ENCODE measurements at regions not wholly inside any gene's neighbourhood (a gene's known extent, or its start where the extent isn't known, plus 50 kb on each side); places are given as distances from the start of the nearest gene placed in this dataset.

DNA sequence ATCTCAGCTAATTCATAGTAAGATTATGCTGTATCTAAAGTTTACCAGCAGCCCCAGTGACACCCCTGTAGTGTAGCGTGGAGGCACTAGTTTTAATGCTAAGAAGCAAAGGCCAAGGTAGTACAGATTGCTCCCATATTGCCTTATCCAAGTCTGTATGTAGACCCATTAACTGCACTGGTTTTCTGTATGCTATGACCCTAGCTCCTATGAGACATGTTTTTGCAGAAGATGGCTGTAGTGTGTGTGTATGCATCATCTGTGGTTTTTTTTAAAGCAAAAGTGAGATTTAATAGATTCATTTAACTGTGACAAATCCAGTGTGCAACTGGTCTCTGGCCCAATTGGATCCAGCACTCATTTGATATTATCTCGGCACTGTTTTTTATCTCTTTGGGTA lies 86.5 kb downstream of the HAUS1 start (continued):
- TF ChIP-seq ZNF317 (CRISPR knock-in tag; IDR thresholded peaks at IDR 0.05; ENCODE audit: borderline replicate concordance, low read depth) (no peak), ERG (CRISPR knock-in tag; IDR thresholded peaks at IDR 0.05) (no peak)

DNA sequence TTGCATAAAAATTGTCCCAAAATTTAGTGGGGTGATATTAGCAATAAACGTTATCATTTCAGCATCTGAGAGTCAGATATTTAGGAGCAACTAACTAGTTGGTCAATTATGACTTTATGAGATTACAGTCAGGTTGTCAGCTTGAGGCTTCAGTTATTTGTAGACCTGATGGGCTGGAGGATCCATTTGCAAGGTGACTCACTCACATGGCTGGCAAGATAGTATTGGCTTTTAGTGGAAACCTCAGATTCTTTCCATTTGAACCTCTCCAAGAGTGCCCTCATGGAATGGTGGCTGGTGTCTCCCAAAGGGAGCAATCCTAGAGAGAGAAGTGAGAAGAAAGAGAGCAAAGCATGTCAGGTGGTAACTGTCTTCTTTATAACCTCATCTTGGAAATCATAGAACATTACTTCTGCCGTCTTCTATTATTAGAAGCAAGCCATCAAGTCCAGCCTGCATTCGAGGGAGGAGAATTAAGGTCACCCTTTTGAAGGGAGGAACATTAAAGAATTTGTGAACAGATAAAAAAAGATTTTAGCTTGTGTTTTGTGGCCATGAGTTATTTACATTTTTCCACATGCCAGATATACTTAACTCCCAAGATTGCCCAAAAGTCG lies 92.5 kb downstream of the HAUS1 start:
- ChIA-PET CTCF (interaction anchor here (0.8 to 1.8 kb wide), 2 partner anchors 23 to 53 kb away, joined by 5 to 9 read pairs; a partner anchor contains a TSS), POLR2A (no interaction called here)
- peaks cover 4% of the 10 kb centered on the region; the same call in 1 of the 2 replicates for H3K36me3 Mint-ChIP-seq
- H3K27ac Mint-ChIP-seq: no peak overlapping the region; the same call in 1 of the 2 replicates
- no peak overlapping the region for H3K4me3 Mint-ChIP-seq
- no peaks in the 10 kb centered on the region for H3K27me3 Mint-ChIP-seq (ENCODE audit: low read depth)
- no peaks in the 10 kb centered on the region for H3K9me3 Mint-ChIP-seq
- peaks cover 11% of the 10 kb centered on the region for H3K4me1 Mint-ChIP-seq
- no peak for ATAC-seq
- no peak for DNase-seq (ENCODE audit: low spot score)
- no peak for TF ChIP-seq CREM (CRISPR knock-in tag; IDR thresholded peaks at IDR 0.05)
- TF ChIP-seq ZNF121 (CRISPR knock-in tag; IDR thresholded peaks at IDR 0.05): no peak
- TF ChIP-seq NR2C2 (CRISPR knock-in tag; IDR thresholded peaks at IDR 0.05): no peak
- no peak for TF ChIP-seq MXD4 (CRISPR knock-in tag; IDR thresholded peaks at IDR 0.05; ENCODE audit: borderline replicate concordance)
- no peak for TF ChIP-seq HMGXB4 (CRISPR knock-in tag; IDR thresholded peaks at IDR 0.05)
- TF ChIP-seq ZNF232 (CRISPR knock-in tag; IDR thresholded peaks at IDR 0.05): no peak
- TF ChIP-seq OVOL2 (CRISPR knock-in tag; IDR thresholded peaks at IDR 0.05; ENCODE audit: borderline replicate concordance): no peak
- no peak for TF ChIP-seq ERG (CRISPR knock-in tag; IDR thresholded peaks at IDR 0.05)
- TF ChIP-seq, protein P1, sequence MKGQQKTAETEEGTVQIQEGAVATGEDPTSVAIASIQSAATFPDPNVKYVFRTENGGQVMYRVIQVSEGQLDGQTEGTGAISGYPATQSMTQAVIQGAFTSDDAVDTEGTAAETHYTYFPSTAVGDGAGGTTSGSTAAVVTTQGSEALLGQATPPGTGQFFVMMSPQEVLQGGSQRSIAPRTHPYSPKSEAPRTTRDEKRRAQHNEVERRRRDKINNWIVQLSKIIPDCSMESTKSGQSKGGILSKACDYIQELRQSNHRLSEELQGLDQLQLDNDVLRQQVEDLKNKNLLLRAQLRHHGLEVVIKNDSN (CRISPR knock-in tag; IDR thresholded peaks at IDR 0.05): no peak
- TF ChIP-seq MYBL2 (CRISPR knock-in tag; IDR thresholded peaks at IDR 0.05): no peak
- no peak for TF ChIP-seq CDX4 (CRISPR knock-in tag; IDR thresholded peaks at IDR 0.05; ENCODE audit: borderline replicate concordance)
- TF ChIP-seq E2F1 (CRISPR knock-in tag; IDR thresholded peaks at IDR 0.05): no peak
- TF ChIP-seq PREB (CRISPR knock-in tag; IDR thresholded peaks at IDR 0.05; ENCODE audit: borderline replicate concordance): no peak
- TF ChIP-seq, protein P2, sequence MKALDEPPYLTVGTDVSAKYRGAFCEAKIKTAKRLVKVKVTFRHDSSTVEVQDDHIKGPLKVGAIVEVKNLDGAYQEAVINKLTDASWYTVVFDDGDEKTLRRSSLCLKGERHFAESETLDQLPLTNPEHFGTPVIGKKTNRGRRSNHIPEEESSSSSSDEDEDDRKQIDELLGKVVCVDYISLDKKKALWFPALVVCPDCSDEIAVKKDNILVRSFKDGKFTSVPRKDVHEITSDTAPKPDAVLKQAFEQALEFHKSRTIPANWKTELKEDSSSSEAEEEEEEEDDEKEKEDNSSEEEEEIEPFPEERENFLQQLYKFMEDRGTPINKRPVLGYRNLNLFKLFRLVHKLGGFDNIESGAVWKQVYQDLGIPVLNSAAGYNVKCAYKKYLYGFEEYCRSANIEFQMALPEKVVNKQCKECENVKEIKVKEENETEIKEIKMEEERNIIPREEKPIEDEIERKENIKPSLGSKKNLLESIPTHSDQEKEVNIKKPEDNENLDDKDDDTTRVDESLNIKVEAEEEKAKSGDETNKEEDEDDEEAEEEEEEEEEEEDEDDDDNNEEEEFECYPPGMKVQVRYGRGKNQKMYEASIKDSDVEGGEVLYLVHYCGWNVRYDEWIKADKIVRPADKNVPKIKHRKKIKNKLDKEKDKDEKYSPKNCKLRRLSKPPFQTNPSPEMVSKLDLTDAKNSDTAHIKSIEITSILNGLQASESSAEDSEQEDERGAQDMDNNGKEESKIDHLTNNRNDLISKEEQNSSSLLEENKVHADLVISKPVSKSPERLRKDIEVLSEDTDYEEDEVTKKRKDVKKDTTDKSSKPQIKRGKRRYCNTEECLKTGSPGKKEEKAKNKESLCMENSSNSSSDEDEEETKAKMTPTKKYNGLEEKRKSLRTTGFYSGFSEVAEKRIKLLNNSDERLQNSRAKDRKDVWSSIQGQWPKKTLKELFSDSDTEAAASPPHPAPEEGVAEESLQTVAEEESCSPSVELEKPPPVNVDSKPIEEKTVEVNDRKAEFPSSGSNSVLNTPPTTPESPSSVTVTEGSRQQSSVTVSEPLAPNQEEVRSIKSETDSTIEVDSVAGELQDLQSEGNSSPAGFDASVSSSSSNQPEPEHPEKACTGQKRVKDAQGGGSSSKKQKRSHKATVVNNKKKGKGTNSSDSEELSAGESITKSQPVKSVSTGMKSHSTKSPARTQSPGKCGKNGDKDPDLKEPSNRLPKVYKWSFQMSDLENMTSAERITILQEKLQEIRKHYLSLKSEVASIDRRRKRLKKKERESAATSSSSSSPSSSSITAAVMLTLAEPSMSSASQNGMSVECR (CRISPR knock-in tag; IDR thresholded peaks at IDR 0.05; ENCODE audit: borderline replicate concordance): no peak
- no peak for TF ChIP-seq SMAD3 (CRISPR knock-in tag; IDR thresholded peaks at IDR 0.05; ENCODE audit: borderline replicate concordance)
- TF ChIP-seq ETV6 (CRISPR knock-in tag; IDR thresholded peaks at IDR 0.05): no peak
- TF ChIP-seq AFF4 (CRISPR knock-in tag; IDR thresholded peaks at IDR 0.05; ENCODE audit: borderline replicate concordance): no peak
